ENCODE measurements at regions not wholly inside any gene's neighbourhood (a gene's known extent, or its start where the extent isn't known, plus 50 kb on each side); places are given as distances from the start of the nearest gene placed in this dataset.
A peak's percentile ranks its signal among the peaks of the same experiment; 100 is the strongest.
"Not testable (repeated sequence)": the region's sequence is repeated elsewhere in the genome, so short reads cannot be mapped to it uniquely, and the experiment has no call there.

GRCh38 chr16:82300374-82300951, 130.4 kb upstream of the MPHOSPH6 start:
- WGBS, 10 experiments = 64 to 100% (median 96%) methylated on average over 4 to 6 of the region's 6 CpGs; no CpG with 5 or more reads in 1 of the 10 experiments
- peaks cover 1% of the 10 kb centered on the region in 2 donors for H3K4me1 ChIP-seq (replicated peaks in 1 of 2)
- H3K4me3 ChIP-seq = no peak overlapping the region
- no peak overlapping the region for H3K27ac ChIP-seq
- in situ Hi-C loops (cut with MboI; ENCODE audit: low pct_unique_long_range_greater_than_20kb in 2 of 9, low sequenced_read_pairs in 9 of 9, unreplicated experiment in 9 of 9) = no loop called here
- ATAC-seq (replicated peaks in 6 of 8) = no peak

GRCh38 chr16:82298472-82298871, 128.4 kb upstream of the MPHOSPH6 start:
- Histone ChIP-seq H3K27ac (no peak overlapping the region), H3K4me1 (replicated peaks in 1 of 2) (peaks cover 6 to 12% of the 10 kb centered on the region in 2 donors), H3K4me3 (no peak overlapping the region)
- WGBS, 10 experiments = 20 to 100% (median 80%) methylated on average over 1 to 5 of the region's 5 CpGs; no CpG with 5 or more reads in 3 of the 10 experiments
- ATAC-seq (replicated peaks in 6 of 8) = no peak
- in situ Hi-C loops (cut with MboI; ENCODE audit: low pct_unique_long_range_greater_than_20kb in 2 of 9, low sequenced_read_pairs in 9 of 9, unreplicated experiment in 9 of 9) = no loop called here

GRCh38 chr16:82295290-82296201, 125.5 kb upstream of the MPHOSPH6 start:
- 40 to 92% (median 83%) methylated on average over 2 to 9 of the region's 9 CpGs for WGBS, 10 experiments
- ATAC-seq (replicated peaks in 6 of 8) = peak in 5 of 8 experiments; percentile 37 to 76 (median 63)
- H3K4me1 ChIP-seq (replicated peaks in 1 of 2) = peaks cover 6 to 12% of the 10 kb centered on the region in 2 donors
- in situ Hi-C loops (cut with MboI; ENCODE audit: low pct_unique_long_range_greater_than_20kb in 2 of 9, low sequenced_read_pairs in 9 of 9, unreplicated experiment in 9 of 9) = no loop called here
- no peak overlapping the region for H3K4me3 ChIP-seq
- H3K27ac ChIP-seq = peak overlapping the region in 1 of 2 donors; percentile 26

- WGBS, 10 experiments = 17 to 89% (median 75%) methylated on average over 1 to 2 of the region's 2 CpGs; no CpG with 5 or more reads in 7 of the 10 experiments
- in situ Hi-C loops (cut with MboI; ENCODE audit: low pct_unique_long_range_greater_than_20kb in 2 of 9, low sequenced_read_pairs in 9 of 9, unreplicated experiment in 9 of 9) = no loop called here
- Histone ChIP-seq H3K4me3 (no peak overlapping the region), H3K27ac (no peak overlapping the region), H3K4me1 (replicated peaks in 1 of 2) (peaks cover 6 to 12% of the 10 kb centered on the region in 2 donors)
- no peak for ATAC-seq (replicated peaks in 6 of 8)
Measured at GRCh38 chr16:82293671-82294070, 123.6 kb upstream of the MPHOSPH6 start.

- in situ Hi-C loops (cut with MboI; ENCODE audit: low pct_unique_long_range_greater_than_20kb in 2 of 9, low sequenced_read_pairs in 9 of 9, unreplicated experiment in 9 of 9) = no loop called here
- WGBS, 10 experiments = 21 to 100% (median 74%) methylated on average over 1 to 3 of the region's 3 CpGs; no CpG with 5 or more reads in 2 of the 10 experiments
- no peak overlapping the region for H3K4me3 ChIP-seq
- H3K4me1 ChIP-seq (replicated peaks in 1 of 2) = no peaks in the 10 kb centered on the region
- H3K27ac ChIP-seq = no peak overlapping the region
- ATAC-seq (replicated peaks in 6 of 8) = peak in 1 of 8 experiments; percentile 58
Measured at GRCh38 chr16:82287937-82288336, 117.9 kb upstream of the MPHOSPH6 start.

- no peak for ATAC-seq (replicated peaks in 6 of 8)
- in situ Hi-C loops (cut with MboI; ENCODE audit: low pct_unique_long_range_greater_than_20kb in 2 of 9, low sequenced_read_pairs in 9 of 9, unreplicated experiment in 9 of 9) = no loop called here
Measured at GRCh38 chr16:82282662-82283061, 112.6 kb upstream of the MPHOSPH6 start.

GRCh38 chr16:82281544-82281943, 111.5 kb upstream of the MPHOSPH6 start:
- Histone ChIP-seq H3K4me1 (replicated peaks in 1 of 2) (no peaks in the 10 kb centered on the region), H3K27ac (no peak overlapping the region), H3K4me3 (no peak overlapping the region)
- in situ Hi-C loops (cut with MboI; ENCODE audit: low pct_unique_long_range_greater_than_20kb in 2 of 9, low sequenced_read_pairs in 9 of 9, unreplicated experiment in 9 of 9) = no loop called here
- ATAC-seq (replicated peaks in 6 of 8) = peak in 1 of 8 experiments; percentile 66
- 0 to 100% (median 83%) methylated on average over 1 to 2 of the region's 2 CpGs; no CpG with 5 or more reads in 1 of the 10 experiments for WGBS, 10 experiments

More at GRCh38 chr16:82282662-82283061, 112.6 kb upstream of the MPHOSPH6 start:
- no peak overlapping the region for H3K27ac ChIP-seq
- H3K4me1 ChIP-seq (replicated peaks in 1 of 2) = no peaks in the 10 kb centered on the region
- no peak overlapping the region for H3K4me3 ChIP-seq

- Histone ChIP-seq H3K4me3 (no peak overlapping the region), H3K27ac (no peak overlapping the region), H3K4me1 (replicated peaks in 1 of 2) (no peaks in the 10 kb centered on the region)
- ATAC-seq (replicated peaks in 6 of 8) = no peak
- in situ Hi-C loops (cut with MboI; ENCODE audit: low pct_unique_long_range_greater_than_20kb in 2 of 9, low sequenced_read_pairs in 9 of 9, unreplicated experiment in 9 of 9) = no loop called here
- WGBS, 10 experiments = 20 to 100% (median 83%) methylated on average over 1 of the region's 1 CpG; no CpG with 5 or more reads in 4 of the 10 experiments
Measured at GRCh38 chr16:82280867-82281266, 110.8 kb upstream of the MPHOSPH6 start.

GRCh38 chr16:82275349-82275748, 105.3 kb upstream of the MPHOSPH6 start:
- peaks cover 3 to 10% of the 10 kb centered on the region in 2 donors for H3K4me1 ChIP-seq (replicated peaks in 1 of 2)
- H3K4me3 ChIP-seq; in situ Hi-C loops (cut with MboI; ENCODE audit: low pct_unique_long_range_greater_than_20kb in 2 of 9, low sequenced_read_pairs in 9 of 9, unreplicated experiment in 9 of 9); ATAC-seq (replicated peaks in 6 of 8); H3K27ac ChIP-seq: not testable (repeated sequence)
- 27 to 93% methylated on average over 2 to 3 of the region's 3 CpGs; no CpG with 5 or more reads in 8 of the 10 experiments for WGBS, 10 experiments

GRCh38 chr16:82271636-82272035, 101.6 kb upstream of the MPHOSPH6 start:
- peak in 3 of 8 experiments; percentile 51 to 76 (median 54) for ATAC-seq (replicated peaks in 6 of 8)
- H3K4me3 ChIP-seq = no peak overlapping the region
- H3K4me1 ChIP-seq (replicated peaks in 1 of 2) = peaks cover 3 to 10% of the 10 kb centered on the region in 2 donors
- H3K27ac ChIP-seq = no peak overlapping the region
- in situ Hi-C loops (cut with MboI; ENCODE audit: low pct_unique_long_range_greater_than_20kb in 2 of 9, low sequenced_read_pairs in 9 of 9, unreplicated experiment in 9 of 9) = loop anchor here in 3 of 9 experiments (25.0 kb wide), 2 partner anchors 316 to 366 kb away; partner anchors contain the start of gene CDH13 (in 1 of the 3)
- WGBS, 10 experiments = 0 to 88% (median 40%) methylated on average over 1 of the region's 1 CpG; no CpG with 5 or more reads in 5 of the 10 experiments

- ATAC-seq (replicated peaks in 6 of 8); H3K4me3 ChIP-seq; H3K27ac ChIP-seq: not testable (repeated sequence)
- in situ Hi-C loops (cut with MboI; ENCODE audit: low pct_unique_long_range_greater_than_20kb in 2 of 9, low sequenced_read_pairs in 9 of 9, unreplicated experiment in 9 of 9) = loop anchor here in 5 of 9 experiments (10.0 to 25.0 kb wide), 4 partner anchors 307 to 370 kb away; partner anchors contain the start of gene CDH13 (in 1 of the 5)
- peaks cover 7 to 18% of the 10 kb centered on the region in 2 donors for H3K4me1 ChIP-seq (replicated peaks in 1 of 2)
- WGBS, 10 experiments = 0 to 100% (median 52%) methylated on average over 1 of the region's 1 CpG; no CpG with 5 or more reads in 1 of the 10 experiments
Measured at GRCh38 chr16:82267675-82268074, 97.7 kb upstream of the MPHOSPH6 start.

- no peak for ATAC-seq (replicated peaks in 6 of 8)
- H3K27ac ChIP-seq = no peak overlapping the region
- in situ Hi-C loops (cut with MboI; ENCODE audit: low pct_unique_long_range_greater_than_20kb in 2 of 9, low sequenced_read_pairs in 9 of 9, unreplicated experiment in 9 of 9) = loop anchor here in 5 of 9 experiments (10.0 to 25.0 kb wide), 4 partner anchors 309 to 371 kb away; partner anchors contain the start of gene CDH13 (in 1 of the 5)
- H3K4me1 ChIP-seq (replicated peaks in 1 of 2) = peaks cover 3 to 8% of the 10 kb centered on the region in 2 donors
- 8 to 100% (median 76%) methylated on average over 1 to 2 of the region's 2 CpGs for WGBS, 10 experiments
- no peak overlapping the region for H3K4me3 ChIP-seq
Measured at GRCh38 chr16:82265809-82266208, 95.8 kb upstream of the MPHOSPH6 start.

- 20 to 100% (median 64%) methylated on average over 1 to 7 of the region's 7 CpGs; no CpG with 5 or more reads in 1 of the 10 experiments for WGBS, 10 experiments
- no peak overlapping the region for H3K27ac ChIP-seq
- in situ Hi-C loops (cut with MboI; ENCODE audit: low pct_unique_long_range_greater_than_20kb in 2 of 9, low sequenced_read_pairs in 9 of 9, unreplicated experiment in 9 of 9) = loop anchor here in 5 of 9 experiments (10.0 to 25.0 kb wide), 4 partner anchors 310 to 373 kb away; partner anchors contain the start of gene CDH13 (in 1 of the 5)
Measured at GRCh38 chr16:82264756-82265155, 94.7 kb upstream of the MPHOSPH6 start.

More at GRCh38 chr16:82264756-82265155, 94.7 kb upstream of the MPHOSPH6 start:
- no peak for ATAC-seq (replicated peaks in 6 of 8)
- Histone ChIP-seq H3K4me3 (no peak overlapping the region), H3K4me1 (replicated peaks in 1 of 2) (peaks cover 3 to 8% of the 10 kb centered on the region in 2 donors)

Measured in motor neuron (in vitro differentiated cells).